GM18507 (cell line): ENCODE measurements at regions not wholly inside any gene's neighbourhood (a gene's known extent, or its start where the extent isn't known, plus 50 kb on each side); places are given as distances from the start of the nearest gene placed in this dataset.
"Not testable (repeated sequence)": the region's sequence is repeated elsewhere in the genome, so short reads cannot be mapped to it uniquely, and the experiment has no call there.

ENCODE experiments used
- DNase-seq: peaks from one replicate; pipeline ENCODE4 v3.0.0; 2011; ENCODE audit warnings: low read depth; ENCODE audit not compliant: insufficient read length; ENCODE audit errors: extremely low spot score
- FAIRE-seq: peaks from 2 replicates; lab custom pipeline; 2011; peaks lifted over from hg19 to GRCh38; lab: Jason Lieb, UNC

- no peak for DNase-seq
- FAIRE-seq, result no peak
Observed at GRCh38 chr5:52119768-52120167, 667.9 kb upstream of the ITGA1 start.

DNA sequence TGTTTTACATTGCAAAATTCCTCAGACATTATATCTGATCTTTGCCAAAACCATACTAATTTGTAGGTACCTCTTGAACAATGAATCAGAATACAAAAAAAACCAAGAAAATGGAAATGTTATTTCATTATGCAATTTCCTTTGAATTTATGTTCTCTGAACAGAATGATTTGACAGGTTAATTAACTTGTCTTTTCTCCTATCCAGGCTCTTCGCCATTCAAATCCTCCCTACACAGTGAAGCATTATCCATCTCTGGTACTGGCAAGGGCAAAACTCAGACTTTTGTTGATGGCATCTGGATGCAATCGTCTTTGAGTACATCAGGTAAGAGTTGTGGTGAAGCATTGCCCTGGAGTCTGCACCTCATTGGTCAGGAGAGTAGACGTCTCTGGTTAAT lies 655.7 kb upstream of the ITGA1 start:
- FAIRE-seq, result no peak
- no peak for DNase-seq

- FAIRE-seq (no peak), DNase-seq (no peak)
Observed at GRCh38 chr5:52134013-52134650, 653.6 kb upstream of the ITGA1 start.

- FAIRE-seq (no peak), DNase-seq (no peak)
Observed at GRCh38 chr5:52139888-52140615, 647.7 kb upstream of the ITGA1 start.

DNA sequence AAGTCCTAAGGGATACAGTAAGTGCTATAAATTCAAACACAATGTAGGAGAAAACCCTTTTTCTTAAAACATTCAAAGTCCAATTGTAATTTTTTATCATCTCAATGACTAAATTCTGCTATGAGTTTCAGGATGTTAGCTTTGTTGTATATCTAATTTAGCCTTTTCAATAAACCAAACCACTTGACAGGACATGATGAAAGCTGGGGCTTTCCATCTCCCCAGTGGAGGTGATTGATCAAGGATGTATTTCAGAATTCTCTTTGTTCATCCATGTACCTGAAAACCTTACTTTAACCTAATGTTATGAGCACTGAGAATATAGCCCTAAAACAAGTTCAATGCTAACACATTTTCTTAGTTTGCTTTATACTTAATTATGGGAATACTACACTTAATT lies 639.0 kb upstream of the ITGA1 start:
- FAIRE-seq (no peak), DNase-seq (no peak)

- DNase-seq (no peak), FAIRE-seq (no peak)
Observed at GRCh38 chr5:52150501-52150900, 637.2 kb upstream of the ITGA1 start.

DNA sequence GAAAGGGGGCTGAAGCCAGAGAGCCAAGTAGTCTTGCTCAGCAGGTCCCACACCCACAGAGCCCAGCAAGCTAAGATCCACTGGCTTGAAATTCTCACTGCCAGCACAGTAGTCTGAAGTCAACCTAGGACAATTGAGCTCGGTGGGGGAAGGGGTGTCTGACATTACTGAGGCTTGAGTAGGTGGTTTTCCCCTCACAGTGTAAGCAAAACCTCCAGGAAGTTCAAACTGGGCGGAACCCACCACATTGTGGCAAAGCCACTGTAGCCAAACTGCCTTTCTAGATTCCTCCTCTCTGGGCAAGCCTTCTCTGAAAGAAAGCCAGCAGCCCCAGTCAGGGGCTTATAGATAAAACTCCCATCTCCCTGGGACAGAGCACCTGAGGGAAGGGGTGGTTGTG lies 630.9 kb upstream of the ITGA1 start:
- FAIRE-seq, DNase-seq: not testable (repeated sequence)

DNA sequence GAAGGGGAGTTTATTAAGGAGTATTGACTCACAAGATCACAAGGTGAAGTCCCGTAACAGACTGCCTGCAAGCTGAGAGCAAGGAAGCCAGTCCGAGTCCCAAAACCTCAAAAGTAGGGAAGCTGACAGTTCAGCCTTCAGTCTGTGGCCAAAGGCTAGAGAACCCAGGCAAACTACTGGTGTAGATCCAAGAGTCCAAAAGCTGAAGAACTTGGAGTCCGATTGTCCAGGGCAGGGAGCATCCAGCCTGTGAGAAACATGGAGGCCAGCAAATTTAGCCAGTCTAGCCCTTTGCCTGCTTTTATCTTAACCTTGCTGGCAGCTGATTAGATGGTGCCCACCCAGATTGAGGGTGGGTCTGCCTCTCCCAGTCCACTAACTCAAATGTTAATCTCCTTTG lies 621.9 kb upstream of the ITGA1 start:
- FAIRE-seq, DNase-seq: not testable (repeated sequence)

DNA sequence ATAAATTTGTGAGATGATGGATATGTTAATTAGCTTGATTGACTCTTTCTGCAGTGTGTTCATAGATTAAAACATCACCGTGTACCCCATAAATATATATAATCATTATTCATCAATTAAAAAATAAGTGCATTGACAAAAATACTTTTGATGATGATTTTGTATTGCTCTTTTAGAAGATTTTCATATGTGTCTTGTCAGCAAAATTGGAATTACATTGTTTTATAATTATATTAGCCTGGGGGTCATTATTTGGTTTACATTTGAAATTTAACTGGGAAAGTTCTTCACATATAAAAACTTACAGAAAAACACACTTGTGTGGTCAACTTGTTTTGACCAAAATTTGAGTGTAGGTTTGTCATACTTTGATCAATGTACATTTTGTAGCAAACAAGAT lies 614.6 kb upstream of the ITGA1 start:
- no peak for FAIRE-seq

GRCh38 chr5:52177193-52177592 lies 610.5 kb upstream of the ITGA1 start:
- no peak for DNase-seq
- FAIRE-seq, result no peak

More for the DNA sequence above, 614.6 kb upstream of the ITGA1 start:
- DNase-seq, result no peak

DNA sequence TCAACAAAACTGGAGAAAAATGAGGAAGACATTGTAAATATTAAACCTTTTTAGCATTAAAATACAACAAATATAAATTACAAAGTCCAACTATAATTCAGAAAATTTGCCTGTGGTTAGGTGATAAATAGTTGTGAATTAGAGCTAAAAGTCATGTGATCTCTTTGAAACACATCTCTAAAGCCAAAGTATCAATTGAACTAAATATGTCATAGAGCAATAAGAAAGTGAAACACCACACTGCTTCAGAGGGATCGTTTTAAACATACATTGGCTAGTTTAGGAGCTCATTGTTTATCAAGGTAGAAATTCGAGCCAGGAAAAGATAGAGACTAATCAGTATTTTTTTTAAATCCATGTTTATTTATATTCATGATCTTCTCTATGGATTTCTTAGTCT lies 606.3 kb upstream of the ITGA1 start:
- FAIRE-seq (no peak), DNase-seq (no peak)

- FAIRE-seq (no peak), DNase-seq (no peak)
Observed at GRCh38 chr5:52190737-52191136, 597.0 kb upstream of the ITGA1 start.

- FAIRE-seq, result no peak
- DNase-seq, result no peak
Observed at GRCh38 chr5:52199833-52200232, 587.9 kb upstream of the ITGA1 start.

GRCh38 chr5:52202256-52202655 lies 585.5 kb upstream of the ITGA1 start:
- FAIRE-seq (no peak), DNase-seq (no peak)

DNA sequence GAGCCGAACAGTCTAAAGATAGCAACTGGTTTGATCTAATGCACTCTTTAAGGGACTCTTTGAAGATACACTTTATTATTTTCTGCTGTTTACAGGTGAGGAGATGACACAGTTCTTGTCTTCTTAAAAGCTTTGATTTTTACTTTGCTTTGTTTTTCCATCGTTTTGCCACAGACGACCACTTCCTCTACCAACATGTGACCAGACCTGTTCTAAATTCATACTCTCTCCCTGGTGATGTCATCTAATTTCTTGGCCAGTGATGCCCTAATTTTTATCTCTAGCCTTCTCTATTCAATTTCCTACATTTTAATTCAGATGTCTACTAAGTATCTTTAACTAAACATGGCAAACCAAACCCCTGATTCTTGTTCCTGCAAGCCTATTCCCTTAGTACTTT lies 583.4 kb upstream of the ITGA1 start:
- DNase-seq, result no peak
- FAIRE-seq, result no peak
